Left renal pelvis (tissue), 4 donors: ENCODE measurements at regions not wholly inside any gene's neighbourhood (a gene's known extent, or its start where the extent isn't known, plus 50 kb on each side); places are given as distances from the start of the nearest gene placed in this dataset.
A peak's percentile ranks its signal among the peaks of the same experiment; 100 is the strongest.

Source experiments
- DNase-seq, 4 donors: peaks; one replicate each; pipeline ENCODE4 v3.0.0-alpha.2; 2013; ENCODE audit warnings: low read depth in 4 of 4, low spot score in 3 of 4

DNA sequence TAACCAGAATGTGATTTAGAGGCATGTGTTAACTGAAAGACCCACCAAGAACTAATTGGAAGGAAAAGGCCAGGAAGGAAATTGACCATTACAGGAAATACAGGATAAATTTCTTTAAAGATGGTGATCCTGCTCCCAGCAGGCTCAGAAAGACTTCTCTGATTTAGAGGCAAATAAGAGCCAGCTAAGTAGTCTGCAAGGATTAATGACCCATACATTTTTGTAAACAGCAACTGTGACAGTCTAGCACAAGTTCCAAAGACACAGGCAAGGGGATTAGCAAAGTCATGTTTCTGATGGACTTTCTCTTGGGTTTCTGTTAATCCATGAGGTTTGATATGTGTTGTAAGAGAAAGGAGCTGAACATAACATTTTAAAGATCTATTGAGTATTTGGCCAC, 425.0 kb downstream of the HTR7 start:
- peak in 2 of 4 donors; percentile 44 to 45 for DNase-seq

DNA sequence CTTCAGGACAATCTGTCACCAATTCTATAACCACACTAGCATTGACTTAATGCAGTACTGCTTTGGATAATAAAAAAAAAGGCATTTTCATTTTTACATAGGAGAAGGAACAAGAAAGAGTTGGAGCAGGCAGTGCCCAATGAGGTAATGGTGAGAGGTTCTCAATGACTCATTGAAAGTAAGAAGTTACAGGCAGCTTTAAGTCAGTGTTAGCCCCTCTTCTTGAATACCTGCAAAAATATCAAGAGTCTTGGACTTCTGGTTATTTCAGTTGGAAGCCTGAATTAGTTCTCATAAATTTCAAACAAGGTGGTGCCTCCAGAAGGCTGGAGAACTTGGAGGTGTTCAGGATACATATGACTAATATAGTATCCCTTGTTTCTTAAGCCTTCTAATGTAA, 422.5 kb downstream of the HTR7 start:
- no peak for DNase-seq

- no peak for DNase-seq
These were observed 420.4 kb downstream of the HTR7 start for GRCh38 chr10:90437452-90437851.

DNA sequence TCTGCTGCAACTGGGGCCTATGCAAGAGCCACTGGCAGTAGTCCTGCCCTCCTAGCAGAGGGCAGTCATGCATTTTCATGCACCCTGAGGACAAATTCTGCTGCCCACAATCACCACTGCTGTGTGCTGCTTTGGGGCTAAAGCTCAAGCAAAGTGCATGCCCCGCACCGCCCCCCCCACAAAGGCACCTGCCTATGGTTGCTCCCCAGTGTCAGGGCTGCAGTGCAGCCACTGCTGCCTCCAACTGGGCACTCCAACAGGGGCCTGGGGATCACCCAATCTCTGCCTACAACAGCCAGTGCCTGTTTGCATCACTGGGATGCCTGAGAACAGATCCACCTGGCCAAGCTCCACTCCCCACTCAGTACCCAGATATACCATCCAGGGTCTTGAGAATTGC, 417.0 kb downstream of the HTR7 start:
- DNase-seq, result no peak

DNA sequence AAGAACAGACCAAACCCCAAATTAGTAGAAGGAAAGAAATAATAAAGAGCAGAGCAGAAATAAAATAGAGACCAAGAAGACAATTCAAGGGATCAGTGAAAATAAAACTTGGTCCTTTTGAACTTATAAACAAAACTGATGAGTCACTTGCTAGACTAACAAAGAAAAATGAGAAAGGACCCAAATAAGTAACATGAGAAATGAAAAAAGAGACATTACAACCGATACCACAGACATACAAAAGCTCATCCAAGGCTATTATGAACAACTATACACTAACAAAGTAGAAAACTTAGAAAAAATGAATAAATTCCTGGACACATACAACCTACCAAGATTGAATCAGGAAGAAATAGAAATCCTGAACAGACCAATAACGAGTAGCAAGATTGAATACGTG, 414.5 kb downstream of the HTR7 start:
- DNase-seq, result no peak

- peak in 1 of 4 donors; percentile 21 for DNase-seq
These were observed 410.0 kb downstream of the HTR7 start for GRCh38 chr10:90447831-90448230.

DNA sequence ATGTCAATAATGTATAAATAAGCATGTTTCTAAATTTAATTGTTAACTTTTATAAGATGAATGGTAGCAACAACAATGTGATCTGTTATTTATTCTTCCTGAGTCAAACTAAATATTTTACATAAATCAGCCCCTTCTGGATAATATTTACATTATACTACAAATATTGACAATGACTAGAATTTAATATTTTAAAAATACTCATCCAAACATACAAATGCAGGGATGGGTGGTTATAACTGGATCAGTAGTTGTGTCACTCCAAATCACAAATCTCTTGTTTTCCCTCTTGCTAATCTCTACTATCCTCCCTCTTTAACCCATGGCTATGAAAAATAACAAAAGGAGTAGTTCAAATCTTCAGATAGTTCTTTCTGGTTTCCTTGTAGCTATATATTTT, 407.0 kb downstream of the HTR7 start:
- DNase-seq, result no peak

- DNase-seq, result no peak
These were observed 406.6 kb downstream of the HTR7 start for GRCh38 chr10:90451283-90451682.

GRCh38 chr10:90458054-90458453, 399.8 kb downstream of the HTR7 start:
- DNase-seq, result no peak

GRCh38 chr10:90458571-90458970, 399.3 kb downstream of the HTR7 start:
- DNase-seq, result no peak

GRCh38 chr10:90461437-90462155, 396.2 kb downstream of the HTR7 start:
- peak in 1 of 4 donors; percentile 24 for DNase-seq

DNA sequence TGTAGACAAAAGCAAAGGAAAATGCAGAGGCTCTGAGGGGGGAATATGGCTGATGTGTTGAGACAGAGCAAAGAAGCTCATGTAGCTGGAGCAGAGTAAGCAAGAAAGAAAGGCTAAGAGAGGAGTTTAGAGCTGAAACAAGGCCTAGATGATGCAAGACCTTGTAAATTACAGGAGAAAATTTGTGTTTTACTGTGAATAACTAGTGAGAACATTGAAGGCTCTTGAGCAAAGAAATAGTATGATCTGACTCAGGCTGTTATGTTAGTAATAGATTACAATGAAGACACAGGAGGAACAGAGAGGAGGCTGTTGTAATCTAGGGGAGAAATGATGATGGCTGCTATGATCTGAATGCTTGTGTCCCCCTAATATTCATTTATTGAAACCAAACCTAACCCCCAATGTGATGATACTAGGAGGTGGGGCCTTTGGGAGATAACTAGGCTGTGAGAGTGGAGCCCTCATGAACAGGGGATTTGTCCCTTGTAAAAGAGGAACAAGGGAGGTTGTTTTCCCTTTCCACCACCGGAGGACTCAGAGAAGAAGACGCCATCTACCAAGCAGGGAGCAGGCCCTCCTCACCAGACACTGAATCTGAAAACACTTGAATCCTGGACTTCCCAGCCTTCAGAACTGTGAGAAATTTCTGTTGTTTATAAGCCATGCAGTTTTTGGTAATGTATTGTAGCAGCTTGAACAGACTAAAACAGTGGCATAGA, 394.9 kb downstream of the HTR7 start:
- no peak for DNase-seq

GRCh38 chr10:90464329-90464728, 393.5 kb downstream of the HTR7 start:
- no peak for DNase-seq

GRCh38 chr10:90470966-90471365, 386.9 kb downstream of the HTR7 start:
- peak in 1 of 4 donors; percentile 4 for DNase-seq

DNA sequence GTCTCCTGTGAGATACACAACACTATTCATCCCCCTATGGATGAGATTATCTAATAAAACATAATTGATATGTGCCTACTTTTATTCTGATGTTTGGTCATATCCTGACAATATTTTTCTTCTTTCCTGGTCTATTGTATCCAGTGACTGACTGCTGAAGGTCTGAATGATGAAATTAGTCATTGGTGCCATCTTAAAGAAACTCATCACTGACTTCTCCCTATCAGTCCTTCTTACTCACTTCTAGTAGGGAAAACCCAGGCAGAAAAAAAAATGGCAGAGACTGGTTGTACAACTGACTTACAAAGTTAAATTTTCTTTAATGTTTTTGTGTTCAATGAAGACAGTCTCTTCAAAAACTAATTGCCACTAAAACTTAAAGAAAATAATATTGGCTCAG, 377.4 kb downstream of the HTR7 start:
- DNase-seq, result no peak

GRCh38 chr10:90481326-90481923, 376.4 kb downstream of the HTR7 start:
- no peak for DNase-seq

- no peak for DNase-seq
These were observed 373.3 kb downstream of the HTR7 start for GRCh38 chr10:90484518-90484917.

GRCh38 chr10:90494183-90494582, 363.7 kb downstream of the HTR7 start:
- DNase-seq, result no peak

DNA sequence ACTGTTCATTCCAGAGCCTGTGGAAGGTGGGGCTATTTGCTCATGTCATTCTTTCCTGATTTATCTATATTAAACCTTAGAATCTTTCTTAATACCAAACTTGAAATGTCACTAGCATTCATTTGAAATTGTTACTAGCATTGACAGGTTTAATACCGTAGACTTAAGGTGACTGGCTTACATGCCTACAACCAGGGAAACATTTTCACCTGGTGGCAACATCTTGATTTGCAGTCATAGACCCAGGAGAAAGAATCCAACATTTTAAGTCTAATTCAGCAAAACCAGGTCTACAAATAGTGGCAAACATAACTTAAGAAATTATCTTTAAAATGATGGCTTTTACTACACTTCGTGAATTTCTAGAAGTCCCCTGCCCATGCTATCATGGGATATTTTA, 353.7 kb downstream of the HTR7 start:
- DNase-seq, result no peak

- no peak for DNase-seq
These were observed 331.1 kb downstream of the HTR7 start for GRCh38 chr10:90526721-90527120.

DNA sequence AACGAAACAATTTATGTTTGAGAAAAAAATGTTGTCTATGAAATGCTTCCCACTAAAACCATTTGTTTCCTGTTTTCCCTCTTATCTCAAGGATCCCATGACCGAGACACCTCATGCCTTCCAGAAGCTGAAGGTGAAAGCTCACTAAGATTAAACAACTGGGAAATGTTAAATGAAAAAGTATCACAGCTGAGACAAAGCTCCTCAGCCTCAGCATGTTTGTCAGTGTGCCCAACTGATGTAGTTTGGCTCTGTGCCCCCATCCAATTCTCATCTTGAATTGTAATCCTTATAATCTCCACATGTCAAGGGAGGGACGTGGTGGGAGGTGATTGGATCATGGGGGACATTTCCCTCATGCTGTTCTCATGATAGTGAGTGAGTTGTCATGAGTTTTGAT, 327.3 kb downstream of the HTR7 start:
- no peak for DNase-seq

- no peak for DNase-seq
These were observed 300.5 kb downstream of the HTR7 start for GRCh38 chr10:90557385-90557784.
